WTC11 (cell line): ENCODE measurements at regions not wholly inside any gene's neighbourhood (a gene's known extent, or its start where the extent isn't known, plus 50 kb on each side); places are given as distances from the start of the nearest gene placed in this dataset.

ENCODE experiments used
- ATAC-seq: fragments of 200-7000 bp; cut with Tn5 transposase; 2 replicates; pipeline ENCODE4 v1.10.0; 2021; ENCODE audit warnings: mild to moderate bottlenecking, moderate library complexity
- CTCF ChIA-PET: fragments of 300-600 bp; sonication (Branson Sonifier 250); formaldehyde crosslinking; loops from one replicate; lab custom pipeline; 2021; ENCODE audit warnings: antibody characterized with exemption; lab: Charles Lee
- POLR2A ChIA-PET: fragments of 350-600 bp; sonication (Branson Sonifier 250); formaldehyde crosslinking; loops from one replicate; lab custom pipeline; 2021; ENCODE audit warnings: antibody characterized with exemption; lab: Charles Lee
- DNase-seq: peaks from one replicate; pipeline ENCODE4 v3.0.0; 2021; ENCODE audit warnings: low spot score
- H3K27ac Mint-ChIP-seq: 2 replicates; pipeline ENCODE4 v1.8.0; 2021; ENCODE audit warnings: mixed read lengths
- H3K27me3 Mint-ChIP-seq: 2 replicates; pipeline ENCODE4 v1.8.0; 2021; ENCODE audit warnings: low read depth, mild to moderate bottlenecking, moderate library complexity, mixed read lengths
- H3K36me3 Mint-ChIP-seq: 2 replicates; pipeline ENCODE4 v1.8.0; 2021; ENCODE audit warnings: mixed read lengths
- H3K4me1 Mint-ChIP-seq: 2 replicates; pipeline ENCODE4 v1.8.0; 2022; ENCODE audit warnings: mixed read lengths
- H3K4me3 Mint-ChIP-seq: 2 replicates; pipeline ENCODE4 v1.8.0; 2021; ENCODE audit warnings: mild to moderate bottlenecking, moderate library complexity, mixed read lengths
- H3K9me3 Mint-ChIP-seq: 2 replicates; pipeline ENCODE4 v1.8.0; 2021; ENCODE audit warnings: mixed read lengths
- ARID4B ChIP-seq: sonication (generic); formaldehyde crosslinking; IDR thresholded peaks from 2 replicates; pipeline ENCODE4 v1.8.0; 2023; ENCODE audit warnings: missing genetic modification reagents, mild to moderate bottlenecking, borderline replicate concordance
- CREB1 ChIP-seq: sonication (generic); formaldehyde crosslinking; IDR thresholded peaks from 2 replicates; pipeline ENCODE4 v1.8.0; 2023; ENCODE audit warnings: mild to moderate bottlenecking, missing genetic modification reagents
- E2F4 ChIP-seq: sonication (generic); formaldehyde crosslinking; IDR thresholded peaks from 2 replicates; pipeline ENCODE4 v1.8.1; 2022; ENCODE audit warnings: low read depth, mild to moderate bottlenecking, moderate library complexity, missing genetic modification reagents, borderline replicate concordance
- FOXP4 ChIP-seq: sonication (generic); formaldehyde crosslinking; IDR thresholded peaks from 2 replicates; pipeline ENCODE4 v1.8.0; 2022; ENCODE audit warnings: mild to moderate bottlenecking, missing genetic modification reagents
- HMGA2 ChIP-seq: fragments of 250-450 bp; sonication (Bioruptor Pico); IDR thresholded peaks from 2 replicates; pipeline ENCODE4 v1.4.0; 2021; ENCODE audit warnings: mild to moderate bottlenecking, moderate library complexity
- NFATC4 ChIP-seq: fragments of 250-450 bp; sonication (Bioruptor Pico); IDR thresholded peaks from 2 replicates; pipeline ENCODE4 v1.9.0; 2021; ENCODE audit warnings: mild to moderate bottlenecking
- NR2C2 ChIP-seq: sonication (generic); formaldehyde crosslinking; IDR thresholded peaks from 2 replicates; pipeline ENCODE4 v1.8.0; 2022; ENCODE audit warnings: mild to moderate bottlenecking, missing genetic modification reagents
- PRRX2 ChIP-seq: fragments of 250-450 bp; sonication (Bioruptor Pico); IDR thresholded peaks from 2 replicates; pipeline ENCODE4 v1.8.0; 2021; ENCODE audit warnings: mild to moderate bottlenecking
- RELA ChIP-seq: sonication (generic); formaldehyde crosslinking; IDR thresholded peaks from 2 replicates; pipeline ENCODE4 v1.8.1; 2022; ENCODE audit warnings: missing genetic modification reagents, mild to moderate bottlenecking, borderline replicate concordance
- RORB ChIP-seq: fragments of 250-450 bp; sonication (Bioruptor Pico); IDR thresholded peaks from 2 replicates; pipeline ENCODE4 v1.9.0; 2021; ENCODE audit warnings: mild to moderate bottlenecking
- TEAD1 ChIP-seq: sonication (generic); formaldehyde crosslinking; IDR thresholded peaks from 2 replicates; pipeline ENCODE4 v1.8.0; 2022; ENCODE audit warnings: mild to moderate bottlenecking, missing genetic modification reagents
- ZMAT4 ChIP-seq: fragments of 250-450 bp; sonication (Bioruptor Pico); IDR thresholded peaks from 2 replicates; pipeline ENCODE4 v1.9.0; 2021; ENCODE audit warnings: mild to moderate bottlenecking
- ZNF138 ChIP-seq: sonication (generic); formaldehyde crosslinking; conservative IDR thresholded peaks from 2 replicates; pipeline ENCODE4 v1.8.1; 2022; ENCODE audit warnings: mild to moderate bottlenecking, moderate library complexity, missing genetic modification reagents
- ZNF263 ChIP-seq: sonication (generic); formaldehyde crosslinking; IDR thresholded peaks from 2 replicates; pipeline ENCODE4 v1.8.1; 2022; ENCODE audit warnings: low read depth, mild to moderate bottlenecking, moderate library complexity, missing genetic modification reagents
- ZNF416 ChIP-seq: fragments of 250-450 bp; sonication (Bioruptor Pico); IDR thresholded peaks from 2 replicates; pipeline ENCODE4 v1.9.0; 2021; ENCODE audit warnings: mild to moderate bottlenecking, inconsistent platforms
- TF ChIP-seq, protein P1 (sequence below): fragments of 250-450 bp; sonication (Bioruptor Pico); IDR thresholded peaks from 2 replicates; pipeline ENCODE4 v1.9.0; 2021; ENCODE audit warnings: moderate library complexity, mild to moderate bottlenecking, inconsistent platforms, borderline replicate concordance
- TF ChIP-seq, protein P2 (sequence below): sonication (generic); formaldehyde crosslinking; IDR thresholded peaks from 2 replicates; pipeline ENCODE4 v1.8.0; 2022; ENCODE audit warnings: mild to moderate bottlenecking, missing genetic modification reagents
- TF ChIP-seq, protein P3 (sequence below): fragments of 250-450 bp; sonication (Bioruptor Pico); conservative IDR thresholded peaks from 2 replicates; pipeline ENCODE4 v1.9.0; 2021; ENCODE audit warnings: mild to moderate bottlenecking

- ATAC-seq (no peak), DNase-seq (no peak)
- peaks cover 15% of the 10 kb centered on the region for H3K9me3 Mint-ChIP-seq
- CTCF ChIA-PET = no interaction called here
- no peaks in the 10 kb centered on the region for H3K36me3 Mint-ChIP-seq
- no peak overlapping the region for H3K4me3 Mint-ChIP-seq
- no peaks in the 10 kb centered on the region for H3K4me1 Mint-ChIP-seq
- H3K27ac Mint-ChIP-seq = no peak overlapping the region
- POLR2A ChIA-PET = no interaction called here
- TF ChIP-seq, protein P1, sequence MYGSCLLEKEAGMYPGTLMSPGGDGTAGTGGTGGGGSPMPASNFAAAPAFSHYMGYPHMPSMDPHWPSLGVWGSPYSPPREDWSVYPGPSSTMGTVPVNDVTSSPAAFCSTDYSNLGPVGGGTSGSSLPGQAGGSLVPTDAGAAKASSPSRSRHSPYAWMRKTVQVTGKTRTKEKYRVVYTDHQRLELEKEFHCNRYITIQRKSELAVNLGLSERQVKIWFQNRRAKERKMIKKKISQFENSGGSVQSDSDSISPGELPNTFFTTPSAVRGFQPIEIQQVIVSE (CRISPR knock-in tag) = no peak
- no peak for TF ChIP-seq NFATC4 (CRISPR knock-in tag)
- TF ChIP-seq ARID4B (CRISPR knock-in tag) = no peak
- TF ChIP-seq NR2C2 (CRISPR knock-in tag) = no peak
- no peak for TF ChIP-seq E2F4
- TF ChIP-seq CREB1 (CRISPR knock-in tag) = no peak
- TF ChIP-seq, all 79 proteins: peak for 0
- no peaks in the 10 kb centered on the region for H3K27me3 Mint-ChIP-seq
These were observed 266.5 kb upstream of the CCDC54 start for GRCh38 chr3:107110596-107111305.

GRCh38 chr3:107111872-107112271, 265.4 kb upstream of the CCDC54 start:
- TF ChIP-seq FOXP4 (CRISPR knock-in tag) (no peak), HMGA2 (CRISPR knock-in tag) (no peak), RELA (CRISPR knock-in tag) (no peak), RORB (CRISPR knock-in tag) (no peak)
- TF ChIP-seq, protein P2, sequence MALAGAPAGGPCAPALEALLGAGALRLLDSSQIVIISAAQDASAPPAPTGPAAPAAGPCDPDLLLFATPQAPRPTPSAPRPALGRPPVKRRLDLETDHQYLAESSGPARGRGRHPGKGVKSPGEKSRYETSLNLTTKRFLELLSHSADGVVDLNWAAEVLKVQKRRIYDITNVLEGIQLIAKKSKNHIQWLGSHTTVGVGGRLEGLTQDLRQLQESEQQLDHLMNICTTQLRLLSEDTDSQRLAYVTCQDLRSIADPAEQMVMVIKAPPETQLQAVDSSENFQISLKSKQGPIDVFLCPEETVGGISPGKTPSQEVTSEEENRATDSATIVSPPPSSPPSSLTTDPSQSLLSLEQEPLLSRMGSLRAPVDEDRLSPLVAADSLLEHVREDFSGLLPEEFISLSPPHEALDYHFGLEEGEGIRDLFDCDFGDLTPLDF (CRISPR knock-in tag) = no peak
- no peaks in the 10 kb centered on the region for H3K4me1 Mint-ChIP-seq
- CTCF ChIA-PET = no interaction called here

GRCh38 chr3:107112356-107112755, 264.9 kb upstream of the CCDC54 start:
- ATAC-seq (no peak), DNase-seq (no peak)
- CTCF ChIA-PET = no interaction called here
- H3K4me3 Mint-ChIP-seq = no peak overlapping the region
- POLR2A ChIA-PET = no interaction called here
- no peaks in the 10 kb centered on the region for H3K27me3 Mint-ChIP-seq
- no peaks in the 10 kb centered on the region for H3K4me1 Mint-ChIP-seq
- no peaks in the 10 kb centered on the region for H3K36me3 Mint-ChIP-seq
- H3K9me3 Mint-ChIP-seq = 0 out of 2 replicates have a peak, but pooled peaks cover 4% of the 10 kb centered on the region
- no peak overlapping the region for H3K27ac Mint-ChIP-seq
- TF ChIP-seq ZNF263 (CRISPR knock-in tag) (no peak), ZNF138 (no peak), TEAD1 (CRISPR knock-in tag) (no peak), ZNF416 (CRISPR knock-in tag) (no peak), PRRX2 (no peak), ZMAT4 (no peak)
- TF ChIP-seq, protein P3, sequence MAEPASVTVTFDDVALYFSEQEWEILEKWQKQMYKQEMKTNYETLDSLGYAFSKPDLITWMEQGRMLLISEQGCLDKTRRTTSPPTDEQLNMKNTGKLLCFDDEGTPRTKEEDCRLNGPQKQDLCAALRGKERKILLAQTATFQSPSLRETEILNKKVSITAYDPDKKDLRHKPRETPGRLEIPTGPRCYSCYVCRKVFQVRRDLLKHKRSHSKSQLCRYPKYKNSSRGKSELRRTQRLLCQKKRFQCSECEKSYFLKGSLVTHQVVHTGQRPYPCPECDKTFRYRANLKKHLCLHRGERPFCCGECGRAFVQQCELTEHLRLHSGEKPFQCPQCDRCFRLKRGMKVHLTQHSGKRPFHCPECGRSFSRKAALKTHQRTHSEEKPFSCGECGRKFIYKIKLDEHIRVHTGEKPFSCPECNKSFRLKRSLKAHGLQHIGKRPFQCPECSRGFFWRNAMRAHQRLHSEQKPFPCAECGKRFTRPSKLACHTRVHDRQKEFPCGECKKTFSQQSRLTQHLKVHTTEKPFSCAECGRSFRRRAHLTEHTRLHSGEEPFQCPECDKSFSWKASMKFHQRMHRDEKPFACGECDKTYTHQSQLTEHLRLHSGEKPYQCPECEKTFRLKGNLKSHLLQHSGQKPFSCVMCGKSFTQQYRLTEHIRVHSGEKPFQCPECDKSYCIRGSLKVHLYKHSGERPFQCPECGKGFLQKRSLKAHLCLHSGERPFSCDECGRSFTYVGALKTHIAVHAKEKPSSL (CRISPR knock-in tag) = no peak

More at GRCh38 chr3:107111872-107112271, 265.4 kb upstream of the CCDC54 start:
- H3K27me3 Mint-ChIP-seq = no peaks in the 10 kb centered on the region
- DNase-seq (no peak), ATAC-seq (no peak)
- H3K36me3 Mint-ChIP-seq = no peaks in the 10 kb centered on the region
- H3K9me3 Mint-ChIP-seq = peaks cover 7% of the 10 kb centered on the region; the same call in 1 of the 2 replicates
- H3K4me3 Mint-ChIP-seq = no peak overlapping the region
- no peak overlapping the region for H3K27ac Mint-ChIP-seq
- POLR2A ChIA-PET = no interaction called here
